ENCODE measurements at regions not wholly inside any gene's neighbourhood (a gene's known extent, or its start where the extent isn't known, plus 50 kb on each side); places are given as distances from the start of the nearest gene placed in this dataset.
A peak's percentile ranks its signal among the peaks of the same experiment; 100 is the strongest.

- ATAC-seq: no peak
- intact Hi-C loops (cut with DNase I): loop anchor here (10.0 kb wide), 1 partner anchor 1018 kb away; no protein-coding TSS in a partner anchor
- no peak for DNase-seq (ENCODE audit: low spot score)
Observed at GRCh38 chr21:38556390-38556789, 58.1 kb upstream of the ERG start.

- intact Hi-C loops (cut with DNase I): no loop called here
- ATAC-seq (no peak), DNase-seq (ENCODE audit: low spot score) (no peak)
Observed at GRCh38 chr21:38561205-38561604, 62.9 kb upstream of the ERG start.

GRCh38 chr21:38561613-38562581, 63.6 kb upstream of the ERG start:
- no peak for ATAC-seq
- no peak for DNase-seq (ENCODE audit: low spot score)
- intact Hi-C loops (cut with DNase I): no loop called here

GRCh38 chr21:38567335-38567969, 69.2 kb upstream of the ERG start:
- peak; percentile 41 for ATAC-seq
- no peak for DNase-seq (ENCODE audit: low spot score)
- intact Hi-C loops (cut with DNase I): no loop called here

- no peak for ATAC-seq
- intact Hi-C loops (cut with DNase I): no loop called here
- DNase-seq (ENCODE audit: low spot score): no peak
Observed at GRCh38 chr21:38567970-38568360, 69.7 kb upstream of the ERG start.

- ATAC-seq (no peak), DNase-seq (ENCODE audit: low spot score) (no peak)
- intact Hi-C loops (cut with DNase I): no loop called here
Observed at GRCh38 chr21:38569733-38570132, 71.5 kb upstream of the ERG start.

GRCh38 chr21:38570596-38570995, 72.3 kb upstream of the ERG start:
- intact Hi-C loops (cut with DNase I): no loop called here
- no peak for DNase-seq (ENCODE audit: low spot score)
- no peak for ATAC-seq

GRCh38 chr21:38574895-38575575, 76.8 kb upstream of the ERG start:
- intact Hi-C loops (cut with DNase I): no loop called here
- ATAC-seq: no peak
- no peak for DNase-seq (ENCODE audit: low spot score)

GRCh38 chr21:38577887-38578286, 79.6 kb upstream of the ERG start:
- intact Hi-C loops (cut with DNase I): no loop called here
- ATAC-seq: no peak
- DNase-seq (ENCODE audit: low spot score): no peak

GRCh38 chr21:38590449-38591217, 92.4 kb upstream of the ERG start:
- ATAC-seq (no peak), DNase-seq (ENCODE audit: low spot score) (no peak)
- intact Hi-C loops (cut with DNase I): no loop called here

- intact Hi-C loops (cut with DNase I): no loop called here
- ATAC-seq (no peak), DNase-seq (ENCODE audit: low spot score) (no peak)
Observed at GRCh38 chr21:38591218-38591537, 92.9 kb upstream of the ERG start.

GRCh38 chr21:38596264-38597042, 98.2 kb upstream of the ERG start:
- DNase-seq (ENCODE audit: low spot score): no peak
- no peak for ATAC-seq
- intact Hi-C loops (cut with DNase I): no loop called here

GRCh38 chr21:38597421-38597820, 99.1 kb upstream of the ERG start:
- intact Hi-C loops (cut with DNase I): no loop called here
- DNase-seq (ENCODE audit: low spot score): no peak
- ATAC-seq: no peak

- ATAC-seq: no peak
- no peak for DNase-seq (ENCODE audit: low spot score)
- intact Hi-C loops (cut with DNase I): no loop called here
Observed at GRCh38 chr21:38598413-38598812, 100.1 kb upstream of the ERG start.

- intact Hi-C loops (cut with DNase I): no loop called here
- DNase-seq (ENCODE audit: low spot score) (no peak), ATAC-seq (no peak)
Observed at GRCh38 chr21:38599381-38599975, 101.2 kb upstream of the ERG start.

GRCh38 chr21:38600106-38600505, 101.8 kb upstream of the ERG start:
- no peak for ATAC-seq
- DNase-seq (ENCODE audit: low spot score): no peak
- intact Hi-C loops (cut with DNase I): no loop called here

- ATAC-seq (no peak), DNase-seq (ENCODE audit: low spot score) (no peak)
- intact Hi-C loops (cut with DNase I): no loop called here
Observed at GRCh38 chr21:38605236-38605635, 107.0 kb upstream of the ERG start.

- intact Hi-C loops (cut with DNase I): no loop called here
- no peak for ATAC-seq
Observed at GRCh38 chr21:38609580-38609979, 111.3 kb upstream of the ERG start.

More at GRCh38 chr21:38609580-38609979, 111.3 kb upstream of the ERG start:
- no peak for DNase-seq (ENCODE audit: low spot score)

All from sciatic nerve (tissue), 2 donors.